Bronchial epithelial cell (primary cell): ENCODE measurements at regions not wholly inside any gene's neighbourhood (a gene's known extent, or its start where the extent isn't known, plus 50 kb on each side); places are given as distances from the start of the nearest gene placed in this dataset.

Source experiments
- DNase-seq: peaks from one replicate; pipeline ENCODE4 v3.0.0-alpha.2; 2010; ENCODE audit warnings: low read depth
- FAIRE-seq: peaks from 2 replicates; lab custom pipeline; 2011; peaks lifted over from hg19 to GRCh38; lab: Jason Lieb, UNC
- H3K27me3 ChIP-seq: 2 replicates; pipeline ENCODE4 v1.5.1; 2011; ENCODE audit warnings: low read length; ENCODE audit not compliant: control insufficient read depth, insufficient read depth
- H3K36me3 ChIP-seq: 2 replicates; pipeline ENCODE4 v1.5.1; 2011; ENCODE audit warnings: low read length; ENCODE audit not compliant: control insufficient read depth, insufficient read depth
- H3K4me3 ChIP-seq: 2 replicates; pipeline ENCODE4 v1.5.1; 2011; ENCODE audit warnings: mild to moderate bottlenecking, low read depth, low read length, control low read depth
- TF ChIP-seq, protein P1 (sequence below): IDR thresholded peaks from 2 replicates; pipeline ENCODE4 v1.5.1; 2011; ENCODE audit warnings: mild to moderate bottlenecking, moderate library complexity, low read length, control low read depth, inconsistent platforms; ENCODE audit not compliant: insufficient read depth, severe bottlenecking

DNA sequence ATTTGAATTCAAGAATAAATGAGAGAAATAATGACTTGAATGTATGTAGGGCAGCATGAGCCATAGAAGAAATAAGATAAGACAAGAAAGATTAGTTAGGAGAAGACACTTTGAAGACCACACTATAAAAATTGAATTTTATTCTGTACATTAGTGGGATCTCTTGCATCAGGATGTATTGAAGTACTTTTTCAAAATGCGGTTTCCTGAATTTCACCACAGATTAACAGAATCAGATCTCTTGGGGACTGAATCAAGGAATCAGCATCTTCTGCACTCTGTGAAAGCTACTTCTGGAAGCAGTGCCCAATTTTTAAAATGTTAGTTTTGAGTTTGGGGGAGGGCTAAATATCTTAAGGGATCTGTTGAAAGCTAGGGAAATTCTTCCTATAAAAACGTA, 763.9 kb upstream of the GOLIM4 start:
- TF ChIP-seq, protein P1, sequence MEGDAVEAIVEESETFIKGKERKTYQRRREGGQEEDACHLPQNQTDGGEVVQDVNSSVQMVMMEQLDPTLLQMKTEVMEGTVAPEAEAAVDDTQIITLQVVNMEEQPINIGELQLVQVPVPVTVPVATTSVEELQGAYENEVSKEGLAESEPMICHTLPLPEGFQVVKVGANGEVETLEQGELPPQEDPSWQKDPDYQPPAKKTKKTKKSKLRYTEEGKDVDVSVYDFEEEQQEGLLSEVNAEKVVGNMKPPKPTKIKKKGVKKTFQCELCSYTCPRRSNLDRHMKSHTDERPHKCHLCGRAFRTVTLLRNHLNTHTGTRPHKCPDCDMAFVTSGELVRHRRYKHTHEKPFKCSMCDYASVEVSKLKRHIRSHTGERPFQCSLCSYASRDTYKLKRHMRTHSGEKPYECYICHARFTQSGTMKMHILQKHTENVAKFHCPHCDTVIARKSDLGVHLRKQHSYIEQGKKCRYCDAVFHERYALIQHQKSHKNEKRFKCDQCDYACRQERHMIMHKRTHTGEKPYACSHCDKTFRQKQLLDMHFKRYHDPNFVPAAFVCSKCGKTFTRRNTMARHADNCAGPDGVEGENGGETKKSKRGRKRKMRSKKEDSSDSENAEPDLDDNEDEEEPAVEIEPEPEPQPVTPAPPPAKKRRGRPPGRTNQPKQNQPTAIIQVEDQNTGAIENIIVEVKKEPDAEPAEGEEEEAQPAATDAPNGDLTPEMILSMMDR = no peak
- Histone ChIP-seq H3K4me3 (no peak overlapping the region), H3K27me3 (no peaks in the 10 kb centered on the region), H3K36me3 (no peaks in the 10 kb centered on the region)
- DNase-seq (no peak), FAIRE-seq (no peak)

DNA sequence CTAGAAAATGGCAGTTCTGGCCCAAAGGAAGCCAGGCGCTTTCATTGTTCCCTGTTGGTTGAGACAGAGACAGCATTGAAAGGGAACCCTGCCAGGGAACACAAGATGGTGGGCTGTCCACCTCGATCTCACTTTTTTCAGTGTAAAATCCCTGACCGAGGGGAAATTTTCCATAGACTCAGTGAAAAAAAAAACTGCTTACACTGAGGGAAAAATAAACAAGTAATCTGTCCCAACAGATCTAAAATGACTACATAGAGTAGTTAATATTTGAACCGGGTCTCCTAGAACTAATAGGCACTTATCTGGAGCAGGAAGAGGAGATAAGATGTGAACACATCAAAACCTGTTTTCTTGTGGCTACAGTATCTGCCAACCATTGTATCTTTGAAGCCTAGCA, 763.4 kb upstream of the GOLIM4 start:
- Histone ChIP-seq H3K27me3 (no peaks in the 10 kb centered on the region), H3K36me3 (no peaks in the 10 kb centered on the region), H3K4me3 (no peak overlapping the region)
- FAIRE-seq (no peak), DNase-seq (no peak)
- TF ChIP-seq, protein P1 = no peak

DNA sequence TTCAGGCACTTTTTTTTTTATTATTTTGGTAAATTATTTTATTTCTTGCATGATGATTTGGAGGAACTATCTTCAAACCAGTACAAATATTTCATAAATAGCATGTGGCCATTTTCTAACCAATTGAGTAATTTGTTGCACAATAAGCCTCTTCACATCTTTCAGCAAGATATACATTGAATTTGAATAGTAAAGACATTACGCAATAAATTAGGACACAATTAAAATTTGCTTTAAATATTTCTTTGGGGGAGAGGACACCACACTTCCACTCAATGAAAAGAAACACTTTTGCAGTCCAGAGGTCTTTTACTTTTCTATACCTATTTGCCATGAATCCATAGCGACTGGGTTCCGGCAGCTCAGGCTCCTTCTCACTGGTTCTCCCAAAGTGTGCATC, 762.6 kb upstream of the GOLIM4 start:
- H3K27me3 ChIP-seq = no peaks in the 10 kb centered on the region
- no peak overlapping the region for H3K4me3 ChIP-seq
- no peaks in the 10 kb centered on the region for H3K36me3 ChIP-seq
- TF ChIP-seq, protein P1 = no peak
- DNase-seq (peak; percentile 21), FAIRE-seq (no peak)

DNA sequence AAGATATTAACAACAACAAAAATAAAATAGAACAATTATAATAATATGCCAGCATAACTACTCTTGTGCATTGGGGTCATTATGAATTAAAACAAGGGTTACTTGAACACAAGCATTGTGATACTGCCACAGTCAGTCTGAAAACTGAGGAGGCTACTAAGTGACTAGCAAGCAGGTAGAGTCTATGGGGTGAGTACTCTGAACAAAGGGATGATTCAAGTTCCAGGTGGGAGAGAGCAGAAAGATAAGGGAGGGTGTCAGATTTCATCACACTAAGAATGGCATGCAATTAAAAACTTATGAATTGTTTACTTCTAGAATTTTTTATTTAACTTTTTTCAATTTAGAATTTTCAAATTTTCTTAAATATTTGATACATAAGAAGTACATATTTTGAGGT, 754.4 kb upstream of the GOLIM4 start:
- TF ChIP-seq, protein P1 = no peak
- FAIRE-seq = no peak
- Histone ChIP-seq H3K4me3 (no peak overlapping the region), H3K36me3 (no peaks in the 10 kb centered on the region), H3K27me3 (no peaks in the 10 kb centered on the region)
- DNase-seq = peak; percentile 31

DNA sequence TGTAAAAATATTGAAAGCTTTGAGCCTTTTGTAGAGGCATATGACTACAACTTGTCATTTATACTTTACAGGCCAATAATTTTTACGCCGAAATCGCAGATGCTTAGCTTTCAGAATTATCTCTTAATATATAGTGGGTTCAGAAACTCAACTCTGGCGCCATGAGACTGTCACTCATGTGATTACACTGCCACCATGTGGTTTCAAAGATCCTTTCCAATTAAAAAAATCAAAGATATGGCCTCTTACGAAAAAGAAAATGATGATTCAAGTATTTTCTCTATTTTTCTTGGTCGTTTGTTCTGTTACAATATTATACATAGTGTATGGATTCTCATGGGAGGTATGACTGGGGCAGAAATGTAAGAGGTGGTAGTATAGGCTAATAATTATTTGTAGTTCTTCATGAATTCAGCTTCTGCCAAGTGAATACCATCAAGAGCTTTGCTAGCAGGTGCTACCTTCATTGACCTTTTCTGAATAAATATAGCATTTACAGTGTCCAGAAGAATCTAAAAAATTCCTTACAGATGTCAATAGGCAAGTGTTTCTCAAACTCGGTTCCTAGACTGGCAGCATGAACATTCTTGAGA, 751.7 kb upstream of the GOLIM4 start:
- no peaks in the 10 kb centered on the region for H3K36me3 ChIP-seq
- H3K27me3 ChIP-seq = no peaks in the 10 kb centered on the region
- FAIRE-seq = no peak
- peak; percentile 43 for DNase-seq
- H3K4me3 ChIP-seq = no peak overlapping the region
- TF ChIP-seq, protein P1 = peak; percentile 48

DNA sequence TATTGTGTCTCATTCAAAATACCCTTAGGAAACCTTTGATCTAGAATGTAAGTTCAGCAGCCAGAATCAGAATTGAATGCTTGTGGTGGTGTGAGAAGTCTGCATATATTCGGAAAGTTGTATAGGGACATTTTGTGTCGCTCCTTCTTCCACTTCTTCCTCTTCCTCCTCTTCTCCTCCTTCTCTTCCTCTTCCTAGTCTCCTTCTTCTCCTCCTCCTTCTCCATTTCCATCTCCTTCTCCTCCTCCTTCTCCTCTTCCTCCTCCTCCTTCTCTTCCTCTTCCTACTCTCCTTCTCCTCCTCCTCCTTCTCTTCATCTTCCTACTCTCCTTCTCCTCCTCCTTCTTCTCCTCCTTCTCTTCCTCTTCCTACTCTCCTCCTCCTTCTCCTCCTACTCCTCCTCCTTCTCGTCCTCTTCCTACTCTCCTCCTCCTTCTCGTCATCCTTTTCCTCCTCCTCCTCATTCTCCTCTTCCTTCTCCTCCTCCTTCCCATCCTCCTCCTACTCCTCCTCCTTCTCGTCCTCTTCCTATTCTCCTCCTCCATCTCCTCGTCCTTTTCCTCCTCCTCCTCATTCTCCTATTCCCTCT, 749.3 kb upstream of the GOLIM4 start:
- TF ChIP-seq, protein P1 = no peak
- H3K4me3 ChIP-seq = no peak overlapping the region
- H3K36me3 ChIP-seq = no peaks in the 10 kb centered on the region
- H3K27me3 ChIP-seq = no peaks in the 10 kb centered on the region
- DNase-seq (no peak), FAIRE-seq (no peak)
